ENCODE measurements at regions not wholly inside any gene's neighbourhood (a gene's known extent, or its start where the extent isn't known, plus 50 kb on each side); places are given as distances from the start of the nearest gene placed in this dataset.
"Not testable (repeated sequence)": the region's sequence is repeated elsewhere in the genome, so short reads cannot be mapped to it uniquely, and the experiment has no call there.

DNA sequence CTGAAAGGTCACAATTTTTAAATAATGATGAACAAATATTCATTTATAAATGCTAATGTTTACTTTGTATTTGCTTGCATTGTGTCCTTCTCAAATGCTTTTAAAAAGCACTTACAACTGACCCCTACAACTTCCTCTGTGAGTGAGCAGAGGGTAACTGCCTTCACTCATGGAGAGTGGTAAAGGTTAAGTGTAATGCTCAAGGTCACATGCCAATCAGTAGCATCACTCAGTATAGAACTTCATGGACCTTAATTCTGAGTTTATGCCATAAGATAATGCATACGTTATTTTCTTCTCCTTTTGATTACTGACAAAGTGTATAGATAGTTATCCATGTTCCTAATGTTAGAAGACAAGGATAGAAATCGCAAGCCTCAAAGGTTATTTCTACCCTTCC is 91.8 kb upstream of the SERTAD2 start:
- no peak for DNase-seq

DNA sequence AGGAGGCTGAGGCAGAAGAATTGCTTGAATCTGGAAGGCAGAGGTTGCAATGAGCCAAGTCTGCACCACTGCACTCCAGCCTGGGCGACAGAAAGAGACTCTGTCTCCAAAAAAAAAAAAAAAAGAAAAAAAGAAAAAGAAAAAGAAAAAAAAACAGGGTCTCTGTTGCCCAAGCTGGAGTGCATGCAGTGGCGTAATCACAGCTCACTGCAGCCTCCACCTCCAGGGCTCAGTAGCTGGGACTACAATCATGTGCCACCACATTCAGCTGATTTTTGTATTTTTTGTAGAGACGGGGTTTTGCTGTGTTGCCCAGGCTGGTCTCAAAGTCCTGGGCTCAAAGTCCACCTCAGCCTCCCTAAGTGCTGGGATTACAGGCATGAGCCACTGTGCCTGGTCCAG is 94.0 kb upstream of the SERTAD2 start:
- DNase-seq, result not testable (repeated sequence)

DNA sequence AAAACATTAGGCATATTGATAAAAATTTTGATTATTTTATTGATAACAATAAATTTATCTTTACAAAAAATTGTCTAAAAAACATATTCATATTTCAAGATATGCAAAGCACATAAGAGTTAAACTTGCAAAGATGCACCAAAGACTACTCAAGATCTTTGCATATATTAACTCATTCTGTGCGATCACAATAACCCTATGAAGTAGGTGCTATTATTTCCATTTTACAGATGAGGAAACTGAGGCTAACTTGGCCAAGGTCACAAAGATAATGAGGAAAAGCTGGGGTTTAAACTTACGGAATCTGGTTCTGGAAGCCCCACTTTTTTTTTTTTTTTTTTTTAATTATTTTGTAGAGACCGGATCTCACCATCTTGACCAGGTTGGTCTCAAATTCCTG is 94.4 kb upstream of the SERTAD2 start:
- DNase-seq, result no peak

DNA sequence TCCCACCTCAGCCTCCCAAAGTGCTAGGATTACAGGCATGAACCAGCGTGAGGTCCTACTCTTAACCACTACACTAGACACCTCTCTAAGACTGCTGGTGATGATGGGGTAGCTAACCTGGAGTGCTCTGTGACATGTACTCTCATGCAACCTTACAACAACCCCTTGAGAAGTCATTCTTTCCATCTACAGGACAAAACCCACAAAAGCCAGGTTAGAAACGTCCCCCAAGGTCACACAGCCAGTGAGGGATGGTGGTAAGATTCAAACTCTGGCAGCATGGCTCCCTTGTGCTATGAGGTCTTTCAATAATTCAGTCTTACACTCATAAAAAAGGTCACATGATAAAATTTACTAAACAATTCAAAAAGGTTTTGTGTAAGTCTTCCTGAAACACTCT is 94.8 kb upstream of the SERTAD2 start:
- DNase-seq, result no peak

DNA sequence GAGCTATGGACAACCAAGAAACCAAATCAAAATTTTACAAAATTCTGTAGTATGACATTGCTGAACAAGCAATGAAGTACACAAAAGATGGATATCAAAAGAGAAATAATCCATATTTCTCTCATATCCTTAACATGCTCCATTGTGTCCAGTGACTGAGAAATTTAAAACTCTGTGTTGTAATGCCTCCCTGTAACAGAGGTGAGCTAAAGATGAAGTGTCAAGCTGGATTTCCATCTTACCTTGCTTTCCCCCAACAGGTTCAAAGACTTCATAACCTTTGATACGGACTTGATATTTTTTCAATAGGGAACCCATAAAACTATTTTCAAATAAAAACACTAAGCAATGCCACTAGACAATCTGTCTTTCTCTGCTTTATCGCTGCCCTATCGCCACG is 95.7 kb upstream of the SERTAD2 start:
- no peak for DNase-seq

DNA sequence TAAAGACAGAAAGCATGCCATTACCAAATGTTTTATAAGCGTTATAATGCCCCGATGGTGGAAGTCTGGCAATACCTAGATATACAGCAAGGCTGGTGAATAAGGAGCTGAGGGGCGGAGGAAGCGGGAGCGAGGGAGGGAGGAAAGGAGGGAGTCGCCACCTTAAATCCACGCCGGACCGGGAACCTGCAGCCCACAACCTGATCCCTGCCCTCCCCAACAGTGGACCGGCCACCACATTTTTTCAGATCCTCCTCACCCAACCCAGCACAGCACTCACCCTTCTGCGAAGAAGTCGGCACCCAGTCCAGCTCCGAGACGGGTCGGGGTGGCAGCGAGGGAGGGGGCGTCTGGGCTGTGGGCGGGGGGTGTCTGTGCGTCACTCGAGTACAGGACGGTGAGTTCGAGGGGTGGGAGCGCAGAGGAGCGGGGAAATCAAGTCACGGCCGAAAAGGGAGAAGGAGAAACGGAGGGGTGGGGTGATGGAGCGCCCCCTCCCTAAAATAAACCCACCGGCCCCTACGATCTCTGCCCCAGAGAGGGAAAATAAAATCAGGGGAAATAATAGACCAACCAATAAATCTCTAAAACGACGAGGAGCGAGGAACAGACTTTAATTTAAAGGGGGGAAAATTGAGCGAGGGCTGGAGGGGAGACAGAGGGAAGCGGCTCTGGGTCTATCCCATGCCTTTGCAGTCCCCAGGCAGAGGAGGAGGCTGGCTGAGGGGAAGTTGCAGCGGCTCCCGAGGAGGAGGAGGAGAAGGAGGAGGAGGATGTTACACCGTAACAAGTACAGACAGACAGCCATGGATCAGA is 96.5 kb upstream of the SERTAD2 start:
- DNase-seq, result no peak

DNA sequence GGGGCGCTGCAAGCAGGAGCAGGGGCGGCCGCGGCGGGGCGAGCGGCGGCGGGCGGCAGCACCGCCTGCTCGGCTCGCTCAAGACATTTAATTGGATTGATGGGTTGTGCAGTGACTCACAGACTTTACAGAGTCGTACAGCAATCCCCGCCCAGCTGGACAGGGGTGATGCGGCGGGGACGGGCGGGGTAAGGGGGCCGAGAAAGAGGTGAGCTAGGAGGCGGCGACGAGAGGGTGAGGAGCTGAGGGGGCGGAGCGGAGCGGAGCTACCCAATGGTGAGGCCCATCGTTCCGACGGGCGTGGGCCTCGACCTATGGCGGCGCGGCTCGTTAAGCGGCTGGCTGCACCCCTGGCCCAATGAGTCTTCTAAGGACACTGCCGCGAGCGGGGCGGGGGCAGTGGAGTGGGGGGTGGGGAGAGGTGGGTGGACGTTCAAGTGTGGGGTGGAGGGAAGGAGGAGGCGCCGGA is 97.1 kb upstream of the SERTAD2 start:
- peak; percentile 99 for DNase-seq

DNA sequence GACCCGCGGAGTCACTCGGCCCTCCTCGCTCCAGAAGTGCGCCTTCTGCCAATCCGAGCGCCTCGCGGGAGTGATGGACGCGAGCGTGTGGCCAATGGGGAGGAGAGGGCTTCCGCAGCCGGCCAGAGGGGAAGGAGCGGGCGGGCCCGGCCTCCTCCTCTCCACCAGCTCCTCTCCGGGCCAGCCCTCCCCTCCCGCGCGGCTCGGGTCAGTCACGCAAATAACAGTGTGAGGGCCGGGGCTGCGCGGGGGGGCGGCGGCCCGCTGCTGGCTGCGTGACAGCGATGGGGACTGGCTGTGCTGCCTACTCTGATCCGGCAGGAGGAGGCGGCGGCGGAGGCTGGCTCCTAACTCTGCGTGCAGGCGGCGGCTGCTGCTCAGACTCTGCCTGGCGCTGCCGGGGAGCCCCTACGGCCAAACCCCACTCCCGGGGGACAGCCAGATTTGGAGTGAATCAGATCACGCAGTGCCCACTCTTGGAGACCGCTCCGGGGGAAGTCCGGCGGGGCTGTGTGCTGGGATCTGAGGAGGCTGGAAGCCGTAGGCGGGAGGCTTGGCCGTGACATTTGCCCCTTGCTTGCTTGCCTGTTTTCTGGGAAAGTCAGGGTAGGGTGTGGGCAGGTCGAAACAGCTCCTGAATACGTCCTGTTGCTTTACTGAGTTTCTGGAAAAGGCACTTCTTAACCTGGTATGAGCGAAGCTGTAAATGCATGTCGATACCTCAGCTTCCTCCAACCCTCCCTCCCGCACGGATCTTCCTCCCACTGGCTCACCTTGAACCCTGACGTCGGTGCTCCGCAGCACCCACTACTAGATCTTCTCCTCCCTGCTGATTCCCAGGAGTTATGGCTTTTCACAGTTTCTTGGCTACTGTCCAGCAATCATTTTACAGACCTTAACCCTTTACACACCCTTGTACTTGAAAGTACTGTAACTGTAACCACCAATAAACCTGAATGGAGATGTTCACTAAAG is 97.9 kb upstream of the SERTAD2 start:
- DNase-seq, result peak; percentile 99

DNA sequence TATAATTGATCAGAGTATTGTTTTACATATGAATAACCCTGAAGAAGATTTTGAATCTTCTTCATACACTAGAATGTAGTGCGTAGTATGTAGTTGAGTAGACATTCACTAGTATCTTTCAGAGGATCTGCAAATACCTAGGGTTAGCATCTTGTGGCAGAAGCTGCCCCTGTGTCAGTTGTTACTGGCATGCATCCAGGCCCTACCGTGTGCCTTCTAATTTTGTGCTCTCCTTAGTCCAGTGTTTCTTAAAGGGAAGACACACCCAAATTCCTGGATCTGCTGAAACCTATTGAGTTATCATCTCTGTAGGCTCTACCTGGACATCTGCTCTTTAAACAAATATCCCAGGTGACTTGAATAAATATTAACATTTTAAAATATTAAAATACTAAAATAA is 99.7 kb upstream of the SERTAD2 start:
- no peak for DNase-seq

DNA sequence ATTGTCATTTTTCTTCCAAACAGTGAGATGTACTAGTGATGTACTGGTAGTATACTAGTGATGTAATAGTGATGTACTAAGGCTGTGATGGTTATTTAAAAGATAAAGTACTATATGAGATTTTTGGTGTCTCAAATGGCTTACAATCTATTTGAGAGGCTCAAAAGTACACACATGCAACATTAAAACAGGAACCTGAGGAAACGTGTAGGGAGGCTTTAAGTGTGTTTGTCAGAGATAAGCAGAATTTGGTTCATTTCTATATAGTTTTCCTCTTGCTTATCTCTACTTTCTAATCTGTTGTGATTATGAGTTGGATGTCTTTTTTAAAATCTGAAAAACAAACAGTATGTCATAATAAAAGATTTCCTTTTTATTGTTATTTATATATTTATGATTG is 100.9 kb upstream of the SERTAD2 start:
- DNase-seq, result no peak

DNA sequence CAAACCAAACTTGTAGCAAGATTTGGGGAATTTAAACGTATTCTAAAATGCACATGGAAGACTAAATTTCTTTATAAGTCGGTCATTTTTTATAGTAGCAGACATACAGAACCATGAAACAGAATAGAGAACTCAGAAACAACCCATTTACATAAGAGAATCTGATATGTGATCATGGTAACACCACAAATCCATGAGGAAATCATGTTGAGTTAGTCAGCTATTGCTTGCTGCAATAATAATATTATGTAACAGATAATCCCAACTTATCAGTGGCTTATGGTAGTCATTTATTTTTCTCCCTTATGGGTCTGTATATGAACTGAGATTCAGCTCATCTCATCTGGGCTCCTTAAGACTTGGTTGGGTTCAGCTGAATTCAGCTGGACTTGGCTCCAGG is 103.4 kb upstream of the SERTAD2 start:
- no peak for DNase-seq

DNA sequence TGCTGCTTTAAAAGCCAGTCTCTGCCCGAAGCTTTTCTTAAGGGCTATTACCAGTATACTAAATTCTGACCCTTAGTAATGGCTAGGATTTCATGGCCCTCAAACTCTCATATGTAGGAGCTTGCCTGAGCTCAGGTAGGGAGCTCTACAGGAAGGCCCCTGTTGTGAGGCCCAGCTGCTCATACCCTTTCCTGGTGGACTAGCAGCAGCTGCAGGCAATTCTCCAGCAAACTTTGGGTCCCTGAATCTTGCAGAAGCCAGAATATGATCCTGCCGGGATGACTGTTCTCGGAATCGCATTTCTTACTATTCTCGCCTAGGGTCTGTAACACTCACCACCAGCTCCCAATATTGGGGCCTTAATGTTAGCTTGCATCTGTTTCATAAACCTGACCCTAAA is 106.4 kb upstream of the SERTAD2 start:
- DNase-seq, result no peak

DNA sequence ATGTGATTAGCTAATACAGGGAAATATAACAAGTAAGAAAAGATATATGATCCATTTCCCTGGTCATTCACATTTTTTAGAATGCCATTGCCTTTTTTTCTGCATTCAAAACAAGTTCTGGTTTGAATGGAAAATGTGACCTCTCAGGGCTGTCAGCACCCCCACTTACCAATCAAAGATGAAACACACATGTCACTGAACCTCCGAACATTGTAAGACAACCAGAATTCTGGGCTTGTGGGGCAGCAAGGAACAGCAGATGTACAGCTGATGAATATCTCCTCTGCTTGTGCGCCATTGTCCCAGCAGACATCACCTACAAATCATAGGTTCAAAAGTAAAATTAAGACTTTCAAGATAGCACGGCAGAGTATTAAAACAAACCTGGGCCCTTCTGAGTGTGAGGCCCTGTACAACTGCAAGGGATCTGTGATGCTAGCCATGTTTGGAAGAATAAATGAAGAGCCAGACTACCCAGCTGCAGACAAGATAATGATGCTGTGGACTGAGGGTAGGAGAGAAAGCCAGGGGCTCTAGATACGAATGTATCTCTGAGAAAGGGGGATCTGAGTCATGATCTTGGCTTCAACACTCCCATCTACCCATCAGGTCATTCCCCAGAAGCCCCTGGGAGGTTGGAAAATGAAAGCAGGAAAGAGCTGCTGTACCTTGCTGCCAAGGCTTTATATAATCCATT is 108.7 kb upstream of the SERTAD2 start:
- no peak for DNase-seq

DNA sequence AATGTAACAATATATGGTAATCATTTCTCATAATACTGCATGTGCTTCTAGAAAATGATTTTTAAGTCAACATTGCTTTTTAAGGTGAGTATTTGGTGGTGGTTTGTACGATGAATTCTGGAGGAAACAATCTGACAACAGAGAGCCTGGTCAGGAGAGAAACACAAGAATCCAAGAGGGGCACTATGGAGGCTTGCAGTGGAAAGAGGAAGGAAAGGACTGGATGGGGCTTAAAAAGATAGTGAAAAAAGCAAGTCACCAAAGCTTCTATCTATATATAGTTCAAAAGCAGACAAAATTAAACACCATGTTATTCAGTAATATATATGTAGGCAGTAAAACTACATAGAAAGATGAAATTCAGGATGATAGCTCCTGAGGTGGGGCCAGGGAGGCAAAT is 109.4 kb upstream of the SERTAD2 start:
- DNase-seq, result no peak

DNA sequence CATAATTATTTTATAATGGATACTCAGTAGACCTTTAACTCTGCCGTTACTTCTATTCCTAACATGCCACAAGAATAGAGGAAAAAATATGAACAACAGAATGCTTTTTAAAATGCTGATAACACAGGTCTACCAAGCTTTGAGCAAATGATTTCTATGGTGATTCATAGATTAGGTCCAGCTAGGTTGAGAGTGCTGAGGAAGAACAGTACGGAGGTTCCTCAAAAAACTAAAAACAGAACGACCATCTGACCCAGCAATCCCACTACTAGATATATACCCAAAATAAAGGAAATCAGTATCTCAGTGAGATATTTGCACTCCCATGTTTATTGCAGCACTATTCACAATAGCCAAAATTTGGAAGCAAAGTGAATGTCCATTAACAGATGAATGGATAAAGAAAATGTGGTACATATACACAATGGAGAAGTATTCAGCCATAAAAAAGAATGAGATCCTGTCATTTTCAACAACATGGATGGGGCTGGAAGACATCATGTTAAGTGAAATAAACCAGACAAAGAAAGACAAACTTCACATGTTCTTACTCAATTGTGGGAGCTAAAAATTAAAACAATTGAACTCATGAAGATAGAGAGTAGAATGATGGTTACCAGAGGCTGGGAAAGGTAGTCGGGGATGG is 111.6 kb upstream of the SERTAD2 start:
- DNase-seq, result no peak

DNA sequence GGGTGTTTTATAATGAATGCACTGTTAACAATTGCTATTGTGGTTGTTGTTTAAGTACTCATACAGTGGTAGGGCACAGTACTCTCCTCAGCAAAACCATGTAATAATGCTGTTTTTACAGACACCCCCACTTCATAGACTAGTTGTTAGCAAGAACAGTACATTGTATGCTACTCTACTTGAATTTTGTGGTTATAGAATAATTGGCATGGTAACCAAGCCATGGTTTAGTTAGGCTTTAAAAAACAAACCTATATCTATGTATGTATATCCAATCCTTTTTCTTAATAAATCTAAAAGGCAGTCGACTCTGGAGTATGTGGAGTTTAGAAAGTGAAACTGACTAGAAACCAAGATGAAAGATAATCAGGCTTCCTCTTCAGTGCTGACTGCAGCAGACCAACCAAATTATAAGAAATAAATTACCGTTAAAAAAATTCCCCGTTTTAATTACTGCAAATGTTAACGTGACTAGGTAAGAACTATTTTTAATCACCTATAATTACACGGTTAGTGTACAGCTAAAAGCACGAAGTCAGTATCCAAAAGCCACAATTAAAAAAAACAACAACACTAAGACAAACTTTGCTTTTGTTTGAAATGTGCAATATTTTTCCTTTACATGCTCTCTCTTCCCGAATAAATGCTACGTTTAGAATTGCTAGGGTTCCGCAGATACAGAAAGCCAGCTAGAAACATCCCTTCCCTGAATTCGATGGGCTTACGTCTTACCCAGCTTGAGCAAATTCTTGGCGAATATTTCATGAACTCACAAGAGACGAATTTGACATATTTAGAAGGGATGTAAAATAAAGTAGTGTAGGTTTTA is 113.3 kb upstream of the SERTAD2 start:
- no peak for DNase-seq

DNA sequence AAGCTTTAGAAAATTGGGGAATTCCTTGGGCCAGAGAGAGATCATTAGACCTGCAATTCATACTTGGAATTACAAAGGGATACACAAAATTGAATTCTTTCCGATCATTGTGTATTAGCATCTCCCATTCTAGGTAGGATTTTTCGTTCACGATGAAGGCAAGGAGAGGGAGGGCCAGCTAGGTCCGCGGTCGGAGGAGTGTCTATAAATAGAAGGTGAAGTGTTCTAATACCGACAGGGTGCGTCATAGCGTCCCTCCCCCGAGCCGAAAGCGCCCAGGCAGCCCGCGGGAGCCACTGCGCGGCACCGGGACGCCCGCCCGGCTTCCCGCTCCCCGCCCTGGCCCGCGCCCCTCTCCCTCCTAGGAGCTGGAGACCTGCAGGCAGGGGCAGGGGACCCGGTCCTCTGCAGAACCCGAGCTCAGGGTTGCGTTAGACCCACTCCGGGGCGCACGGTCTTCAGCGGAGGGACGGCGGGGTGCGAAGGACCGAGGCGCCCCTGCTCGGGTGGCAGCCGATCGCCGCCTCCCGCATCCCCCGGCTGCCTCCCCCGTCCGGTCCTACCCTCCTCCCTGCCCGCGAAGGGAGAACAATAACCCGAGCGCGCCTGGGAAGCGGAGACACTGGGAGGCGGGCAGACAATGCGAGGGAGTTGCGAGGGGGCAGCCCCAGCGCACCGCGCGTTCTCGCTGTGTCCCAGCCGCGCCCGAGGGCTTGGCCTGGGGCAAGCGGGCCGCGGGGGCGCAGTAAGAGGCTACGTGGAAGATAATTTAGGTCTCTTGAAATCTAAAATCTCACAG is 114.2 kb upstream of the SERTAD2 start:
- peak; percentile 12 for DNase-seq

DNA sequence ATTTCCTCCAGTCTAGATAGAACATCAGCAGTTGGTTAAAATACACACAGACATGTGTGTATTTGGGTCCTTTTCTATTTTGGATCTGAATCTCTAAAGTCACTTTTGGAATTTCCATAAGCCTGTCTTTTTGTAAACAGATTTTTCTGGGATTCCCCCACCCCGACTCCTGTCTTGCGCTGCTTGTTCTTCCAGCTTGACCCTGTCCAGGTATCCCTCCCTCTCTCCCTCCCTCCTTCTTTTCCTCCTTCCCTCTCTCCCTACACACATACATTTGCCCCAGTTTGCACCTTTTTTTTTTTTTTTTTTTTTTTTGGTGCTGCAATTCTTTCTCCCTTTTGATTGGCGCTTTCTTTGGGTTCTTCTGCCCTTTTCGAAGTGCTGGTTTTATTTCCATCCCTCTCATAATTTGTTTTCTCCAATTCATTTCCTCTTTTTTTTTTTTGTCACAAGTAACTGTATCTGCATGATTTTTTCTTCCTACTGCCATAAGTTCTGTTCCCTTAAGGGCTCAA is 114.8 kb upstream of the SERTAD2 start:
- no peak for DNase-seq

DNA sequence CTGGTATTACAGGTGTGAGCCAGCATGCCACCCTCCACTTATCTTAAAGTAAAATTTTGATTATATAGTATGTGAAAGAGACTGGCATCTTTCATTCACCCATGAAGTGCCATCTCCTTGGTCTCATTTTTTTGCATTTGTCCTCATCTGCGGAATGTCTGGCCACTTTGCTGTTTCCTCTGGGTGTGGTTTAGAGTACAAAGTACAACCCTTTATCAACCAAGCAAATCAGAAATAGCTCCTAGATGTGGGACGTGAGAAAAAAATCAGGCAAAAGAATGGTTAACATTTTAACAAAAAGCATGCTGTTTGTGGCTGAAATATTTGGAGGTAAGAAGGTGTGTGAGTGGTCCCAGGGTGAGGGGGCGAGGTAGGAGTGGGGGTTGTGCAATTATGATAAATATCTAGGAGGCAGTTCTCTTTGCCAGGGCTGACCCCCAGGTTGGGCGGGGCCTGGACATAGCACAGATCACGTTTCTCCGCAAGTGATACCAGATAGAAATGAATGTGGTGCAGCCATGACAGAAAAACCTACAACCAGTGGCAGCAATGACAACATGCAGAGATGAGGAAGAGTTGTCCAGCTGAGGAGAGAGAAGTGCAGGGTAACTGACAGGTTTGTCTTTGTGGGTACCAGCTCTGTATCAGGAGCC is 115.8 kb upstream of the SERTAD2 start:
- no peak for DNase-seq

DNA sequence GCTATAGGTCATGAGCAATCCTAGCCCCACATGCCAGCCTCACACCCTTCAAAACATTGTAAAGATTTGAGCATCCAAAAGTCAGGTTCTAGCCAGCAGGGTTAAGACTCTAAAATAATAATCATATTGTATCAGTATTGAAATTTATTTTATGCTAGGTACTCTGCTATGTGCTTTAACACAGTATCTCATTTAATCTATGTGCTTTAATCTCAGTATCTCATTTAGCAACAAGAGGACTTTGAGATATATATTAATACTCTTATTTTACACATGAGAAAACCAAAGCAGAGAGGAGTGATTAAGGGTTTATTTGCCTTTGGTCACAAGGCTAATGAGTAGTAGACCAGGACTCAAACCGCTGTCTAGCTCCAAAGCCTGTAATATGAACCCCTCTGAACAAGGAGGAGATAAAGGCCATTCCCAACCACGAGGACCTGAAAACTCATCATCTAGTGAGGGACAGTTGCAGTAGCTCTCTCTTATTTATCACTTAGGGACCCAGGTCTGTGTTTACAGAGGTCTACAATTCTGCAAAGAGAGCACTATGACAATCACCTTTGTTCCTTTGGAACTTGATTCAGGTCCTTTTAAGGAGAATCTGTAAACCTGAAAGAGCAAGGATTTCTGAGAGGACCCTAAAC is 116.5 kb upstream of the SERTAD2 start:
- DNase-seq, result no peak

All from NCI-H446 treated with DMSO at 0.1 percent for 48 hours (cell line).